ENCODE measurements at regions not wholly inside any gene's neighbourhood (a gene's known extent, or its start where the extent isn't known, plus 50 kb on each side); places are given as distances from the start of the nearest gene placed in this dataset.

DNA sequence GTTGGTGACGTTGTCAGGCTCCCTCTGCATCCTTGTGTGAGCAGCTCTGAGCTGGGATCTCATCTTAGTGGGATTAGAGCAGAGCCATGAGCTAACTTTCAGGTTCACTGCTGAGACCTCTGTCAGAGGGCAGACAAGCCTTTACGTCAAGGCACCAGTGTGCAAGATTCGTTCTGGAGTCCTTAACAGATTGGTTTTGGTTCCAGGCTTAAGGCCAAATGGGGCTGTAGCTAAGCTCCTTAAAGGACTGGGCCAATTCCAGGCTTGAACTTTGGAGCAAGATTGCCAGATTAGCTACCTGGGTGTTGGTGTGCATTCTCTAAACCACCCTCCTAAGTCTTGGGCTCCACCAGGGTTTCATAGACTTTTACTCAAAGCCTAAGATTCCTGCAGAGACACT, 52.6 kb upstream of the PDC start:
- TF ChIP-seq, protein P1, sequence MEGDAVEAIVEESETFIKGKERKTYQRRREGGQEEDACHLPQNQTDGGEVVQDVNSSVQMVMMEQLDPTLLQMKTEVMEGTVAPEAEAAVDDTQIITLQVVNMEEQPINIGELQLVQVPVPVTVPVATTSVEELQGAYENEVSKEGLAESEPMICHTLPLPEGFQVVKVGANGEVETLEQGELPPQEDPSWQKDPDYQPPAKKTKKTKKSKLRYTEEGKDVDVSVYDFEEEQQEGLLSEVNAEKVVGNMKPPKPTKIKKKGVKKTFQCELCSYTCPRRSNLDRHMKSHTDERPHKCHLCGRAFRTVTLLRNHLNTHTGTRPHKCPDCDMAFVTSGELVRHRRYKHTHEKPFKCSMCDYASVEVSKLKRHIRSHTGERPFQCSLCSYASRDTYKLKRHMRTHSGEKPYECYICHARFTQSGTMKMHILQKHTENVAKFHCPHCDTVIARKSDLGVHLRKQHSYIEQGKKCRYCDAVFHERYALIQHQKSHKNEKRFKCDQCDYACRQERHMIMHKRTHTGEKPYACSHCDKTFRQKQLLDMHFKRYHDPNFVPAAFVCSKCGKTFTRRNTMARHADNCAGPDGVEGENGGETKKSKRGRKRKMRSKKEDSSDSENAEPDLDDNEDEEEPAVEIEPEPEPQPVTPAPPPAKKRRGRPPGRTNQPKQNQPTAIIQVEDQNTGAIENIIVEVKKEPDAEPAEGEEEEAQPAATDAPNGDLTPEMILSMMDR (conservative IDR thresholded peaks at IDR 0.05 in 1 of 2, IDR thresholded peaks at IDR 0.05 in 1 of 2; ENCODE audit: low read depth in 1 of 2, low read length in 2 of 2) = no peak
- no peak for TF ChIP-seq EZH2 (IDR thresholded peaks at IDR 0.05; ENCODE audit: low read length, missing control alignments)

Measured in fibroblast of lung (primary cell).